ENCODE measurements at regions not wholly inside any gene's neighbourhood (a gene's known extent, or its start where the extent isn't known, plus 50 kb on each side); places are given as distances from the start of the nearest gene placed in this dataset.

DNA sequence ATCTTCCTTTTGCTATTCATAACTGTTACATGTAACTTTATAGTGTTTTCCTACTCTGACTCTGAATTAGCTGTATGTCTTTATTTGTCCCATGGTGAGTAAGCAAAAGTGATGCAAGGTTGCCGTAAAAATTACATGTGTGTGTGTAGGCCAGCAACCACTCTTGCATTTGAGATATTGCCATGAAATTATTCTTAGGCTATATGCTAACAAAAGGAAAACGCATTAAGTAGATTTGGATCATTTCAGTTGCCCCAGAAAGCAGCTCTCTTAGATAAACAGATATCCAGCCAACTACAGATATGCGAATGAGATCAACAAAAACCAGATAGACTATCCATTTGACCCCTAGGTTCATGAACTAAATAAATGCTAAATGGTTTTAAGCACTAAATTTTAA is 73.6 kb downstream of the CYLC2 start:
- H3K27ac Mint-ChIP-seq, result no peak overlapping the region
- CTCF ChIA-PET, result no interaction called here
- H3K9me3 Mint-ChIP-seq, result peaks cover 4% of the 10 kb centered on the region
- DNase-seq, result no peak
- H3K27me3 Mint-ChIP-seq, result no peaks in the 10 kb centered on the region
- H3K4me3 Mint-ChIP-seq, result no peak overlapping the region
- no peaks in the 10 kb centered on the region for H3K36me3 Mint-ChIP-seq
- H3K4me1 Mint-ChIP-seq, result no peaks in the 10 kb centered on the region

DNA sequence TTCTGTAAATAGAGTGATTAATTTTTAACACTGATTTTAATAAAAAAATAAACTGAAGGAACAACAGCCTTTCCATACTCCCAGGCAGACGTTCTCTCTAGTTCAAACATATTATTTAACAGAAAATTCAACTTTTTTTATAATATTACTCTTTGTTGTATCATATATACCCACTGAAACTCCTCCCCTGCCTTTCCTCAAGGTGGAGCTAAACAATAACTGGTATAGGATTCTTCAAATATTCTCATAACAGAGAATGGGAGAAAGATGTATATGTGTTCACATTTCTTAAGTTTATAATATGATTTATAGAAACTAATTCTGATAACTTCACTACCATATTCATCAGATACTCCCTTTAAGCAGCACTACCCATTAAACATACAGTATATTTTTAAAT is 83.4 kb downstream of the CYLC2 start:
- Mint-ChIP-seq H3K36me3 (no peaks in the 10 kb centered on the region), H3K4me1 (no peaks in the 10 kb centered on the region), H3K4me3 (no peak overlapping the region), H3K9me3 (peaks cover 2% of the 10 kb centered on the region), H3K27me3 (no peaks in the 10 kb centered on the region), H3K27ac (no peak overlapping the region)
- DNase-seq, result no peak
- CTCF ChIA-PET, result no interaction called here

DNA sequence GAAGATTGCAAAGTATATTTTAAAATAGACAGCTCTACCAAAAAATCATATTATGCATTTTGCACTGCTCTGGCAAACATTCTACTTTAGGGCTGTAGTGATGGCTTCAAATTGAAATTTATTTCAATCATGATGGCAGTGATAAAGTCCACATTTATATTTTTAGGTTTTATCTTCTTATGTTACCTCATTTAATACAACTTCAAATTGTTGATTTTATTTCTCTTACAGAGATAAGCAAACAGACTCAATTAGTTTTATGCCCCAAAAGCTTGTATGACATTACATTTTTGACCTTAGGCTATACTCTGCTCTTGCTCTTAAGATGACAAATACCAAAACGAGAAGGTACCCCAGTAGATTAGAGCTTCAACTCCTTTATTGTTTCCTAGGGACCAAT is 87.4 kb downstream of the CYLC2 start:
- Mint-ChIP-seq H3K36me3 (no peaks in the 10 kb centered on the region), H3K27ac (no peak overlapping the region), H3K4me1 (no peaks in the 10 kb centered on the region), H3K27me3 (no peaks in the 10 kb centered on the region), H3K4me3 (no peak overlapping the region), H3K9me3 (no peaks in the 10 kb centered on the region)
- DNase-seq, result no peak
- CTCF ChIA-PET, result no interaction called here

DNA sequence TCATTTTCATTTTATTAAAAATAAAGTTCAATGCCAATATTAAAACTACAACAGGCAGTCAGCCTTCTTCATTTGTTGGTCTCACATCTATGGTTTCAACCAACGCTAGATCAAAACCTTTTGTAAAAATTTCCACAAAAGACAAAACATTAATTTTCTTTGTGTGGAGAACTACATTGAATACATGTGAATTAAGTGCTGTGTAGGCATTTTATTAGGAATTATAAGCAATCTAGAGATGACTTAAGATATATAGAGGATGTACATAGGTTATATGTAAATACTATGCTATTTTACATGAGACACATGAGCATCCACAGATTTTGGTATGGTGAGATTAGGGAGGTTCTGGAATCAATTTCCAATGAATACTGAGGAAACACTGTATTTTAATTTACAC is 94.2 kb downstream of the CYLC2 start:
- Mint-ChIP-seq H3K9me3 (no peaks in the 10 kb centered on the region), H3K27ac (no peak overlapping the region), H3K4me1 (no peaks in the 10 kb centered on the region), H3K36me3 (no peaks in the 10 kb centered on the region), H3K27me3 (no peaks in the 10 kb centered on the region), H3K4me3 (no peak overlapping the region)
- no peak for DNase-seq
- CTCF ChIA-PET, result no interaction called here

DNA sequence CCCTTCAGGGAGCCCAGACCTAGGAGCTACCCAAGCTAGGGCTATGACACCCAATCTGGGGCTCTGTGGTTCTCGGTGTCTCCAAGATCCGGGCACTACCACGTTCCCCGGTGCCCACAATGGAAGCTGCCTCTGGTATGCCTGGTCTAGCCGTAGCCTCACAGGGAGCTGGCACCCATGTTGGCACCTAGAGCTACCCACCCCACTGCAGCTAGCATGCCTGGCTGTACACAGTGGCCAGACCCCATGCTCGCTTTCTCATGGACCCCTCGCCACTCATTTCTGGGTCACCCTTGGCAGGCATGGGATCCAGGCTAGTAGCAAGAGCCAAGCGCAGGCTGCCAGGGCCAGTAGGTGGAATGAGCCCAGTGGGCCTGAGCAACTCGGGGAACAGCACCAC is 109.0 kb downstream of the CYLC2 start:
- Mint-ChIP-seq H3K9me3 (peaks cover 7% of the 10 kb centered on the region), H3K27ac (no peak overlapping the region), H3K36me3 (no peaks in the 10 kb centered on the region), H3K27me3 (no peaks in the 10 kb centered on the region), H3K4me1 (no peaks in the 10 kb centered on the region), H3K4me3 (no peak overlapping the region)
- CTCF ChIA-PET, result no interaction called here
- no peak for DNase-seq

DNA sequence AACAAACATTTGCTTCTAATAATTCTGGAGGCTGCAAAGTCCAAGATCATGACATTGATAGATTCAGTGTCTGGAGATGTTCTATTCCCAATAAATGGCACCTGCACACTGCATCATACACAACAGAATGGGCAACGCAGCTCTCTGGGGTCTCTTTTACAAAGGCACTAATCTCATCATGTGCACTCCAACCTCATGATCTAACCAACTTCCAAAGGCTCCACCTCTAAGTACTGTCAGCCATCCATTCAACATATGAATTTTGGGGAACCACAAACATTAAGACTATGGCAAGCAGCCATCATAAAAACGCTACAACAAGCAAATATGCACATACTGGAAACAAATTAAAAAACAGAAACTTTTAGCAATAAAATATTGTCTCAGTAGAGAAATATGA is 121.1 kb downstream of the CYLC2 start:
- Mint-ChIP-seq H3K4me1 (no peaks in the 10 kb centered on the region), H3K4me3 (no peak overlapping the region), H3K36me3 (no peaks in the 10 kb centered on the region), H3K27ac (no peak overlapping the region), H3K9me3 (peaks cover 1% of the 10 kb centered on the region), H3K27me3 (no peaks in the 10 kb centered on the region)
- CTCF ChIA-PET, result no interaction called here
- no peak for DNase-seq

DNA sequence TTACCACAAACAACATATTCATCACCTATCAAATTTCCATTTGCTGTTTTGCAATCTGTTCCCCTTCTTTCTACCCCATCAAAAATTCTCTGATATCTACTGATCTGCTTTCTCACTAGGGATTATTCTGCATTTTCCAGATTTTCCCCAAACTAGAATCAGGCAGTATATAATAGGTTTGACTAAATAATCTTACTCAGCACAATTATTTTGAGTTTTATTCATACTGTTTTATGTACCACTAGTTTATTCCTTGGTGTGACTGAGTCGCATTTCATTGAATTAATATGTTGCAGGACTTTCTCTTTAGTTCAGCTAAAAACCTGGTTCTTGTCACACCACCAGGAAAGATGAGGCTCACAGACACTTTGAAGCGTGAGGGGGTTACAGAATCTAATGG is 131.4 kb downstream of the CYLC2 start:
- H3K4me3 Mint-ChIP-seq, result no peak overlapping the region
- CTCF ChIA-PET, result no interaction called here

DNA sequence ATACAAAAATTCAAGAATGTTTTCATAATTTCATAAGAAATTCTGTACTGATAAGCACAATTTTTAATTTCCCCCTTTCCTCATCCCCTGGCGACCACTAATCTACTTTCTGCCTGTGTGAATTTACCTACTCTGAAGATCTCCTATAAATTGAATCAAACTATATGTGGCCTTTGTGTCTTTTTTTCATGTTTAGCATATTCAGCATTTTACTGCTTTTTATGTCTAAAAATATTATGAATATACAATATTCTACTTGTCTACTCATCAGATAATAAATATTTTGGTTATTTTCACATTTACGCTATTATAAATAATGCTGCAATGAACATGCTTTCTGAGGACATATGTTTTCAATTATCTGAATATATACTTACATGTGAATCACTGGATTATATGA is 144.8 kb downstream of the CYLC2 start:
- H3K4me1 Mint-ChIP-seq, result no peaks in the 10 kb centered on the region
- no peak for DNase-seq
- H3K4me3 Mint-ChIP-seq, result no peak overlapping the region
- no peaks in the 10 kb centered on the region for H3K27me3 Mint-ChIP-seq
- H3K9me3 Mint-ChIP-seq, result no peaks in the 10 kb centered on the region
- CTCF ChIA-PET, result no interaction called here
- H3K36me3 Mint-ChIP-seq, result no peaks in the 10 kb centered on the region
- no peak overlapping the region for H3K27ac Mint-ChIP-seq

More for the DNA sequence above, 131.4 kb downstream of the CYLC2 start:
- Mint-ChIP-seq H3K27me3 (no peaks in the 10 kb centered on the region), H3K9me3 (peaks cover 14% of the 10 kb centered on the region), H3K36me3 (no peaks in the 10 kb centered on the region), H3K27ac (no peak overlapping the region), H3K4me1 (no peaks in the 10 kb centered on the region)
- DNase-seq, result no peak

DNA sequence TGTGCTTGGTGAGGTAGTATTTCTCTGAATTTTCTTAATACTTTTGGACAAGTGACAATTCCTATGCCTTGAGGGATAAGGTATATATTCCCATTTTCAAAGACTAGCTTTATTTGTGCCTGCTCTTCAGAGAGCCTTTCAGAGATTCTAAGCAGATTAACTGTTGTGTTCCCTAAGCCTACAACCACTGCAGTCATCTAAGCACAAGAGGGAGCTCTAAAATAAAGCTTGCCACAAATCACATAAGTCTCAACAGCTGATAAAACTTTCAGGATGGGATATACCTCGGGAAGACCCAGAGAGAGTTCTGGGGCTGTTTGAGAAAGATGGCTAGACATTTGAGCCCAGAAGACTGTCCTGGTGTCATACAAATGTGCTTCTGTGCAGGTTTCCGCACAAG is 157.3 kb downstream of the CYLC2 start:
- no peaks in the 10 kb centered on the region for H3K4me1 Mint-ChIP-seq
- H3K27me3 Mint-ChIP-seq, result no peaks in the 10 kb centered on the region
- no peak overlapping the region for H3K27ac Mint-ChIP-seq
- no peak for DNase-seq
- CTCF ChIA-PET, result no interaction called here
- H3K36me3 Mint-ChIP-seq, result no peaks in the 10 kb centered on the region
- H3K4me3 Mint-ChIP-seq, result no peak overlapping the region
- H3K9me3 Mint-ChIP-seq, result peaks cover 23% of the 10 kb centered on the region

DNA sequence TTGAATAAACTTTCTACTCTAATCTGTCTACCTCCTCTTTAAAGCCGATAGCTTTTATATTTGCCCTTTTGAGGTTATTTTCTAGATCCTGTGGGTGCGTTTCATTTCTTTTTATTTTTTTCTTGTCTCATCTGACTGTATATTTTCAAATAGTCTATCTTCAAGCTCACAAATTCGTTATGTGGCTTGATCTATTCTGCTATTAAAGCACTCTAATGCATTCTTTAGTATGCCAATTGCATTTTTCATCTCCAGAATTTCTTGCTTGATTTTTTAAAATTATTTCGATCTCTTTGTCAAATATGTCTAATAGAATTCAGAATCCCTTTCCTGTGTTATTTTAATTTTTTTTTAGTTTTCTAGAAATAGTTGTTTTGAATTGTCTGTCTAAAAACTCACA is 172.4 kb downstream of the CYLC2 start:
- H3K27ac Mint-ChIP-seq, result no peak overlapping the region
- no peaks in the 10 kb centered on the region for H3K27me3 Mint-ChIP-seq
- CTCF ChIA-PET, result no interaction called here
- no peak for DNase-seq
- no peaks in the 10 kb centered on the region for H3K36me3 Mint-ChIP-seq
- H3K9me3 Mint-ChIP-seq, result peaks cover 6% of the 10 kb centered on the region
- H3K4me3 Mint-ChIP-seq, result no peak overlapping the region
- H3K4me1 Mint-ChIP-seq, result no peaks in the 10 kb centered on the region

DNA sequence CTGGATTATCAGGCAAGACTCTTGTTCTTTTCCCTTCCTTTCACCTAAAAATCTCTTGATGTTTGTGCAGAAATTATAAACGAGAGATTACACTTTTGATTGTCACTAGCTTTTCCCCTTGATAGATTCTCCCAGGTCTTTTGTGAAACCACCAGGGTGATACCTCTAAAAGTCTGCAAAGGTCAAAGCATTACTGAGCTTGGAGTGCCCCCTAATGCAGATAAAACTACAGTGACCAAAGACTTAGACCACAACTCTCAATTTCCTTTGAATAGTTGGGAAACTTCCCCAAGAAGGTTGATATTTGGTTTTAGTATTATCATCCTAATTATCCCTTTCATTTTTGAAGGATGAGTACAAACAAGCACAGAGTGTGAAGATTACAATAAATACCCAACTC is 173.1 kb downstream of the CYLC2 start:
- Mint-ChIP-seq H3K27me3 (no peaks in the 10 kb centered on the region), H3K4me1 (no peaks in the 10 kb centered on the region), H3K4me3 (no peak overlapping the region), H3K27ac (no peak overlapping the region), H3K9me3 (peaks cover 6% of the 10 kb centered on the region), H3K36me3 (no peaks in the 10 kb centered on the region)
- no peak for DNase-seq
- CTCF ChIA-PET, result no interaction called here

DNA sequence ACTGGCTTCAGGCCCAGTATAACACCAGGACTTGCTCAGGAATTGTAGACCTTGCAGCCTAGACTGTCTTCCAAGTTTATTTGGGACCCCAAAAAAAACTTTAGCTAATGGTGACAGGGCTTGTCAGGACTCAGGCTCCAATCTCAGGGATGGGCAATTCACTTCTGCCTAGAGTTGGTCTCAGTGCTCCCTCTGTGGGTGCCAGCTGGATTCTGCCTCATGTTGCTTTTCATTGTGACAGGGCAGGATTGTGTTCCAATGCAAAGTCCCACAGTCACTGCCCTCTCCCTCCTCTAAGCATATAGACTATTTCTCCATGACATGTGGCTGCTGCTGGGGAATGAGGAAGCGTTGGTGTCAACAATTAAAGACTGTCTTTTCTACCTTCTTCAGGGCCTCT is 174.7 kb downstream of the CYLC2 start:
- Mint-ChIP-seq H3K27ac (no peak overlapping the region), H3K36me3 (no peaks in the 10 kb centered on the region), H3K4me1 (no peaks in the 10 kb centered on the region), H3K4me3 (no peak overlapping the region), H3K9me3 (peaks cover 6% of the 10 kb centered on the region), H3K27me3 (no peaks in the 10 kb centered on the region)
- CTCF ChIA-PET, result no interaction called here
- no peak for DNase-seq

DNA sequence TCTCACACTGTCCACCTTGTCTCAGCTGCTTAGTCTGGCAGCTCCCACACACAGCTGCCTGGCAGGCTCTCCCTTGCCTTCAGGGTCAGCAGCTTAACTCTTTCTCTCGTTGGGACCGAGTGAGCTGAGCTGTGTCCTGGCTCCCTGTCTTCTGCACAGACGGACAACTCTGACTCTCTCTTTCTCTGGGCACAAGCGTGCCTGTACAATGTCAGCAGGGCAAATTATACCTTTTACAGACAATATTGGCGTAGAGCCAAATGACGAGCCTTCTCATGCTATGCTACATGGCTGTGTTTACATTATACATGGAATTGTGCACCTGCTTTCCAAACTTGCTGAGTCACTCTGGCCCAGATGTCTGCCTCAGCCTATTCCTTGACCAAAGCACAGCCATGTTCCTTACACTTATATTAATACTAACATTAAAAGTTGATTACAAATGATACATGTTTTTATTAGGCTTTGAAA is 188.6 kb downstream of the CYLC2 start:
- Mint-ChIP-seq H3K4me3 (no peak overlapping the region), H3K27me3 (no peaks in the 10 kb centered on the region), H3K4me1 (no peaks in the 10 kb centered on the region), H3K36me3 (no peaks in the 10 kb centered on the region), H3K9me3 (peaks cover 7% of the 10 kb centered on the region), H3K27ac (no peak overlapping the region)
- no peak for DNase-seq
- CTCF ChIA-PET, result no interaction called here

DNA sequence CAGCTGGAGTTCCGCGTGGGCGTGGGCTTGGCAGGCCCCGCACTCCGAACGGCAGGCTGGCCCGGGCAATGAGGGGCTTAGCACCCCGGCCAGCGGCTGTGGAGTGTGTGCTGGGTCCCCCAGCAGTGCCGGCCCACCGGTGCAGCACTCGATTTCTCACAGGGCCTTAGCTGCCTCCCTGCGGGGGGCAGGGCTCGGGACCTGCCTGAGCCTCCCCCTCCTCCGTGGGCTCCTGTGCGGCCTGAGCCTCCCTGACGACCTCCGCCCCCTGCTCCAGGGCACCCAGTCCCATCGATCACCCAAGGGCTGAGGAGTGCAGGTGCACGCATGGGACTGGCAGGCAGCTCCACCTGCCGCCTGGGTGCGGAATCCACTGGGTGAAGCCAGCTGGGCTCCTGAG is 191.8 kb downstream of the CYLC2 start:
- no peaks in the 10 kb centered on the region for H3K27me3 Mint-ChIP-seq
- no peak overlapping the region for H3K4me3 Mint-ChIP-seq
- DNase-seq, result no peak
- H3K36me3 Mint-ChIP-seq, result no peaks in the 10 kb centered on the region
- H3K4me1 Mint-ChIP-seq, result no peaks in the 10 kb centered on the region
- H3K27ac Mint-ChIP-seq, result no peak overlapping the region
- CTCF ChIA-PET, result no interaction called here
- H3K9me3 Mint-ChIP-seq, result peaks cover 8% of the 10 kb centered on the region

DNA sequence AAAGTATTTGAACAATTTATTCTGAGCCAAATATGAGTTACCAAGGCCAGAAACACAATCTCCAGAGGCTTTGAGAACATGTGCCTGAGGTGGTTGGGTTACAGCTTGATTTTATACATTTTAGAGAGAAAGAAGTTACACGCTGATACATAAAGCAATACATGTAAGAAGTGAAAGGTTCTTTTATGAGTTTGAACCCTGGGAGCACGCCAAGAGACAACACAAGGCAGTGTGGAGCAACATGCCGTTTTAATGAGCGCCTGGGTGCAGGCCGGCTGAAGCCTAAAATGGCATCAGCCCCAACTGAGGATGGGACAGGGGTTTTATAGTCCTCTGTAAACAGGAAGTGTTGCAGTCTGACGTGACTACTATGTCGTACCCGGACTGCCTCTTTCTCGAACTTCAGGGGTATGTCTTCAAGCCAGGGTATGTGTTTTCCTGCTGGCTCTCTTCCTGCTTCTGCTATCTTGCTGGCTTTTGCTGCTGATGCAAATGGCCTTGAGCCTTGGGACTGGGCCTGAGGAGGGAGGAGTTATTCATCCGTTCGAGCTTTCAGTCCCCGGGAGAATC is 193.7 kb downstream of the CYLC2 start:
- no peak for DNase-seq
- H3K9me3 Mint-ChIP-seq, result peaks cover 8% of the 10 kb centered on the region
- H3K27ac Mint-ChIP-seq, result no peak overlapping the region
- H3K4me3 Mint-ChIP-seq, result no peak overlapping the region
- no peaks in the 10 kb centered on the region for H3K27me3 Mint-ChIP-seq
- H3K4me1 Mint-ChIP-seq, result no peaks in the 10 kb centered on the region
- CTCF ChIA-PET, result no interaction called here
- H3K36me3 Mint-ChIP-seq, result no peaks in the 10 kb centered on the region

DNA sequence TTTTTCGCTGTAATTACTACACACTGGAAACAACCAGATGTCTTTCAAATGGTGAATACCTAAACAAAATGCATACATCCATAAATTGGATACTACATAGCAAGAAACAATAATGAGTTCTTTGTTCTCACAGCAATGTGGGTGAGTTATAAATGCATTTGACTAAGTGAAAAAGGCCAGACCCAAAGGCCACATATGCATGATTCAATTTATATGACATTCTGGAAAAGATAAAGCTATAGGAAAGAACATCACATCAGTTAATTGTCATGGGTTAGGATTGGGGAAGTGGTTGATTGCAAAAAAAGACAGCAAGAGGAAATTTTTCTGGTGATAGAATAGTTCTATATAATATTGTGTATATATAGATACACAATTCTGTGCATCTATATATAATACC is 198.9 kb downstream of the CYLC2 start:
- Mint-ChIP-seq H3K4me1 (no peaks in the 10 kb centered on the region), H3K36me3 (no peaks in the 10 kb centered on the region), H3K27ac (no peak overlapping the region), H3K27me3 (no peaks in the 10 kb centered on the region), H3K9me3 (no peaks in the 10 kb centered on the region), H3K4me3 (no peak overlapping the region)
- DNase-seq, result no peak
- CTCF ChIA-PET, result no interaction called here

All from activated naive CD4-positive, alpha-beta T cell treated with anti-CD3 and anti-CD28 coated beads, Interleukin-2, amount 10 ng/mL, durations not matched to agents 7 days and 5 days (primary cell).